Astrocyte of the spinal cord (primary cell): ENCODE measurements at regions not wholly inside any gene's neighbourhood (a gene's known extent, or its start where the extent isn't known, plus 50 kb on each side); places are given as distances from the start of the nearest gene placed in this dataset.

ENCODE experiments used
- DNase-seq: peaks from one replicate; pipeline ENCODE4 v3.0.0; 2011; ENCODE audit warnings: low read depth, low spot score
- H3K4me3 ChIP-seq: 2 replicates; pipeline ENCODE4 v1.5.1; 2011; ENCODE audit warnings: low read depth, mild to moderate bottlenecking, low read length, moderate library complexity
- CTCF ChIP-seq: IDR thresholded peaks from 2 replicates; pipeline ENCODE4 v1.5.1; 2012; ENCODE audit warnings: low read depth, mild to moderate bottlenecking, low read length, inconsistent platforms
- in situ Hi-C: cut with HindIII; loops from 2 replicates; pipeline ENCODE4 v1.10.0; 2017; ENCODE audit warnings: low sequenced_read_pairs

GRCh38 chr14:97253756-97254155 is 456.6 kb downstream of the VRK1 start:
- TF ChIP-seq CTCF, result no peak

GRCh38 chr14:97262336-97262735 is 465.2 kb downstream of the VRK1 start:
- no peak for DNase-seq
- in situ Hi-C loops, result no loop called here
- no peak overlapping the region for H3K4me3 ChIP-seq
- no peak for TF ChIP-seq CTCF

More at GRCh38 chr14:97253756-97254155, 456.6 kb downstream of the VRK1 start:
- in situ Hi-C loops, result no loop called here
- H3K4me3 ChIP-seq, result no peak overlapping the region
- DNase-seq, result no peak

- no peak overlapping the region for H3K4me3 ChIP-seq
- in situ Hi-C loops, result no loop called here
- no peak for DNase-seq
- no peak for TF ChIP-seq CTCF
Observed at GRCh38 chr14:97264516-97265230, 467.5 kb downstream of the VRK1 start.

GRCh38 chr14:97266653-97267052 is 469.5 kb downstream of the VRK1 start:
- no peak overlapping the region for H3K4me3 ChIP-seq
- peak; percentile 79 for DNase-seq

GRCh38 chr14:97267509-97267908 is 470.3 kb downstream of the VRK1 start:
- in situ Hi-C loops, result no loop called here
- H3K4me3 ChIP-seq, result no peak overlapping the region
- peak; percentile 39 for DNase-seq
- no peak for TF ChIP-seq CTCF

More at GRCh38 chr14:97266653-97267052, 469.5 kb downstream of the VRK1 start:
- in situ Hi-C loops, result no loop called here
- no peak for TF ChIP-seq CTCF

GRCh38 chr14:97268097-97268496 is 470.9 kb downstream of the VRK1 start:
- no peak for TF ChIP-seq CTCF
- in situ Hi-C loops, result no loop called here
- DNase-seq, result no peak
- no peak overlapping the region for H3K4me3 ChIP-seq
